Testis (tissue), 2 donors: ENCODE measurements at regions not wholly inside any gene's neighbourhood (a gene's known extent, or its start where the extent isn't known, plus 50 kb on each side); places are given as distances from the start of the nearest gene placed in this dataset.

Source experiments
- CTCF ChIP-seq, 3 experiments: fragments of 450-650 bp in 2 of 3; fragments of 200-600 bp in 1 of 3; sonication (generic) in 1 of 3; IDR thresholded peaks; one replicate each; pipeline ENCODE4 v1.5.1; 2016 to 2019; ENCODE audit warnings: antibody characterized with exemption in 3 of 3, mild to moderate bottlenecking in 2 of 3, moderate library complexity in 1 of 3
- POLR2A ChIP-seq: fragments of 450-650 bp; IDR thresholded peaks from one replicate; pipeline ENCODE4 v1.6.1; 2017; ENCODE audit warnings: antibody characterized with exemption, mild to moderate bottlenecking, moderate library complexity

GRCh38 chr13:33479105-33479504 lies 193.6 kb upstream of the STARD13 start:
- no peak for TF ChIP-seq CTCF (IDR thresholded peaks at IDR 0.05)
- TF ChIP-seq POLR2A, result no peak
